K562 (cell line): ENCODE measurements at regions not wholly inside any gene's neighbourhood (a gene's known extent, or its start where the extent isn't known, plus 50 kb on each side); places are given as distances from the start of the nearest gene placed in this dataset.

ENCODE experiments used
- ATAC-seq: fragments of 200-7000 bp; cut with Tn5 transposase; 3 replicates; pipeline ENCODE4 v1.9.1; 2020; ENCODE audit warnings: moderate library complexity
- BruUV-seq: library from RNA; stranded (reverse); fragments of 400-500 nt; replicated peaks from 2 replicates; lab custom pipeline; 2021; lab: Mats Ljungman, UMichigan
- CTCF ChIA-PET: fragments of 300-600 bp; formaldehyde crosslinking; extraction: SDS; loops from one replicate; lab custom pipeline; 2021; ENCODE audit warnings: low intra/inter-chr PET ratio; lab: Yijun Ruan, JAX
- POLR2A ChIA-PET: fragments of 300-600, 350-650 bp; sonication (Branson Sonifier 250); formaldehyde crosslinking; extraction: SDS; loops from one replicate; lab custom pipeline; 2021; ENCODE audit warnings: antibody characterized with exemption, inconsistent platforms; lab: Yijun Ruan, JAX
- DNase-seq, 4 experiments: peaks; one replicate each; pipeline versions ENCODE4 v3.0.0 to v3.0.0-alpha.2; 2011 to 2018; ENCODE audit warnings: low spot score in 3 of 4, mixed read lengths in 3 of 4; ENCODE audit errors: extremely low read depth in 1 of 4
- FAIRE-seq: peaks from 2 replicates; lab custom pipeline; 2011; peaks lifted over from hg19 to GRCh38; lab: Jason Lieb, UNC
- H2AFZ ChIP-seq: 2 replicates; pipeline ENCODE4 v1.6.0; 2011; ENCODE audit warnings: low read depth, low read length, control low read depth, inconsistent platforms
- H3K27ac ChIP-seq: fragments of 200-600 bp; 3 replicates; pipeline ENCODE4 v1.8.0; 2011; ENCODE audit warnings: low read depth, mild to moderate bottlenecking, control low read depth, inconsistent platforms, low read length, moderate library complexity, mixed read lengths; ENCODE audit errors: extremely low read depth
- H3K27me3 ChIP-seq, 2 experiments: fragments of 300-600 bp in 1 of 2; 2 replicates in 1 of 2; 3 replicates in 1 of 2; pipeline versions ENCODE4 v1.6.0 to v1.8.0; 2011; ENCODE audit warnings: inconsistent platforms in 2 of 2, low read length in 2 of 2, mild to moderate bottlenecking in 1 of 2, mixed read lengths in 1 of 2, moderate library complexity in 1 of 2; ENCODE audit not compliant: control insufficient read depth in 2 of 2, insufficient read depth in 2 of 2
- H3K36me3 ChIP-seq: fragments of 300-600 bp; 3 replicates; pipeline ENCODE4 v1.8.0; 2011; ENCODE audit warnings: mild to moderate bottlenecking, low read length, inconsistent platforms; ENCODE audit not compliant: control insufficient read depth, insufficient read depth
- H3K4me1 ChIP-seq, 2 experiments: fragments of 200-600 bp in 1 of 2; replicated peaks in 1 of 2; 2 replicates in 1 of 2; 3 replicates in 1 of 2; pipeline versions ENCODE4 v1.5.1 to v1.8.0; 2011; ENCODE audit warnings: inconsistent platforms in 2 of 2, low read length in 2 of 2, mild to moderate bottlenecking in 1 of 2, mixed read lengths in 1 of 2, moderate library complexity in 1 of 2; ENCODE audit not compliant: control insufficient read depth in 2 of 2, insufficient read depth in 2 of 2
- H3K4me2 ChIP-seq: 2 replicates; pipeline ENCODE4 v1.6.1; 2011; ENCODE audit warnings: low read length, control low read depth, inconsistent platforms, mixed read lengths; ENCODE audit not compliant: insufficient read depth
- H3K4me3 ChIP-seq: fragments of 200-600 bp; sonication (generic), shearing (Covaris generic); 2 replicates; pipeline ENCODE4 v1.5.1; 2016; ENCODE audit warnings: control low read depth, inconsistent platforms
- H3K79me2 ChIP-seq: fragments of 200-600 bp; 3 replicates; pipeline ENCODE4 v1.8.0; 2011; ENCODE audit warnings: low read length, inconsistent platforms; ENCODE audit not compliant: control insufficient read depth, insufficient read depth
- H3K9ac ChIP-seq, 2 experiments: 2 replicates each; pipeline versions ENCODE4 v1.6.0 to v1.6.1; 2011; ENCODE audit warnings: low read depth in 2 of 2, low read length in 2 of 2, control low read depth in 1 of 2, inconsistent platforms in 1 of 2, mild to moderate bottlenecking in 1 of 2, mixed read lengths in 1 of 2; ENCODE audit not compliant: insufficient read depth in 1 of 2
- H3K9me1 ChIP-seq: one replicate; pipeline ENCODE4 v1.6.0; 2011; ENCODE audit warnings: inconsistent platforms, mild to moderate bottlenecking, low read length, moderate library complexity; ENCODE audit not compliant: control insufficient read depth, insufficient read depth
- H3K9me3 ChIP-seq: replicated peaks from 2 replicates; pipeline ENCODE4 v1.5.1; 2011; ENCODE audit warnings: low read depth, low read length, inconsistent platforms; ENCODE audit not compliant: control insufficient read depth, insufficient read depth
- H4K20me1 ChIP-seq: replicated peaks from 2 replicates; pipeline ENCODE4 v1.6.1; 2011; ENCODE audit warnings: low read length, inconsistent platforms, mixed read lengths; ENCODE audit not compliant: control insufficient read depth, insufficient read depth
- BRF1 ChIP-seq: IDR thresholded peaks from 3 replicates; pipeline ENCODE4 v1.6.1; 2011; ENCODE audit warnings: borderline replicate concordance, mild to moderate bottlenecking; ENCODE audit not compliant: insufficient read length; ENCODE audit errors: extremely low read depth
- HOXB6 ChIP-seq: fragments of 250-450 bp; sonication (Bioruptor Pico); IDR thresholded peaks from 2 replicates; pipeline ENCODE4 v1.5.1; 2022; ENCODE audit warnings: mild to moderate bottlenecking, borderline replicate concordance
- KLF13 ChIP-seq: fragments of 450-650 bp; IDR thresholded peaks from 2 replicates; pipeline ENCODE4 v1.6.1; 2016; ENCODE audit warnings: missing genetic modification characterization, low read depth, mild to moderate bottlenecking, missing compliant biosample characterization, moderate library complexity, borderline replicate concordance
- LCOR ChIP-seq: sonication (generic); formaldehyde crosslinking; IDR thresholded peaks from 2 replicates; pipeline ENCODE4 v1.8.0; 2022; ENCODE audit warnings: mild to moderate bottlenecking, missing genetic modification reagents
- MEIS2 ChIP-seq: fragments of 450-650 bp; IDR thresholded peaks from 2 replicates; pipeline ENCODE4 v1.6.1; 2014; ENCODE audit warnings: mild to moderate bottlenecking; ENCODE audit not compliant: partially characterized antibody
- NFYB ChIP-seq: IDR thresholded peaks from 2 replicates; pipeline ENCODE4 v1.6.1; 2011; ENCODE audit warnings: mild to moderate bottlenecking, moderate library complexity; ENCODE audit not compliant: insufficient read length; ENCODE audit errors: extremely low read depth
- RAD21 ChIP-seq, 2 experiments: fragments of 250-450 bp in 1 of 2; fragments of 450-650 bp in 1 of 2; sonication (Bioruptor Pico) in 1 of 2; formaldehyde crosslinking in 1 of 2; IDR thresholded peaks in 1 of 2; conservative IDR thresholded peaks in 1 of 2; 2 replicates each; pipeline versions ENCODE4 v1.4.0 to v1.8.0; 2020 to 2022; ENCODE audit warnings: mild to moderate bottlenecking in 2 of 2, moderate library complexity in 1 of 2
- SLC30A9 ChIP-seq: fragments of 250-450 bp; sonication (Bioruptor Pico); IDR thresholded peaks from 2 replicates; pipeline ENCODE4 v1.8.0; 2022; ENCODE audit warnings: mild to moderate bottlenecking, moderate library complexity
- TEAD2 ChIP-seq: fragments of 450-650 bp; IDR thresholded peaks from 2 replicates; pipeline ENCODE4 v1.6.1; 2016; ENCODE audit warnings: missing genetic modification characterization, control low read depth, missing compliant biosample characterization
- ZBTB43 ChIP-seq: sonication (generic); formaldehyde crosslinking; IDR thresholded peaks from 2 replicates; pipeline ENCODE4 v1.8.0; 2023; ENCODE audit warnings: mild to moderate bottlenecking, missing genetic modification reagents
- ZNF512 ChIP-seq: IDR thresholded peaks from 2 replicates; pipeline ENCODE4 v1.6.1; 2016; ENCODE audit warnings: missing genetic modification characterization, missing compliant biosample characterization
- WGBS: fragments of 100-300 bp; shearing (Covaris generic); methylation state at CpG from one replicate; pipeline ENCODE4 v1.1.6; 2016; ENCODE audit warnings: low coverage, mixed read lengths; ENCODE audit not compliant: insufficient coverage; ENCODE audit errors: missing lambda C conversion rate; 5-methylcytosine and 5-hydroxymethylcytosine counted together
- in situ Hi-C: fragments of 300-500 bp; cut with MboI; formaldehyde crosslinking; loops from 4 replicates; pipeline ENCODE4 v1.15.0; 2018; ENCODE audit warnings: inconsistent platforms, mixed read lengths
- intact Hi-C: fragments of 100-400 bp; cut with micrococcal nuclease; formaldehyde crosslinking; loops from 2 replicates; pipeline ENCODE4 v1.14.2; 2022
- TF ChIP-seq, protein P1 (sequence below): sonication (generic); formaldehyde crosslinking; IDR thresholded peaks from 2 replicates; pipeline ENCODE4 v1.8.1; 2022; ENCODE audit warnings: missing genetic modification reagents

- Histone ChIP-seq H3K4me1 (no peaks in the 10 kb centered on the region), H3K36me3 (no peaks in the 10 kb centered on the region), H2AFZ (no peak overlapping the region), H3K4me2 (no peak overlapping the region), H3K9ac (no peak overlapping the region), H3K4me3 (no peak overlapping the region), H3K27ac (no peak overlapping the region), H3K9me3 (no peaks in the 10 kb centered on the region), H3K9me1 (no peaks in the 10 kb centered on the region), H3K79me2 (no peaks in the 10 kb centered on the region), H3K27me3 (peaks cover 4% of the 10 kb centered on the region in 2 experiments; a peak in 4 of 5 replicates), H4K20me1 (no peaks in the 10 kb centered on the region)
- ChIA-PET POLR2A (interaction anchor here (0.7 to 1.9 kb wide), 2 partner anchors 10 to 17 kb away, joined by 4 to 8 read pairs; no protein-coding TSS in a partner anchor), CTCF (no interaction called here)
- WGBS: 0% methylated on average over 2 of the region's 2 CpGs
- ATAC-seq (no peak), FAIRE-seq (no peak), DNase-seq (no peak)
- in situ Hi-C loops: no loop called here
- TF ChIP-seq HOXB6 (CRISPR knock-in tag) (no peak), NFYB (no peak), ZNF512 (tag) (no peak)
- no TSS peak for BruUV-seq
- intact Hi-C loops: no loop called here
These were observed 346.6 kb upstream of the KAZN start for GRCh38 chr1:14251871-14252270.

DNA sequence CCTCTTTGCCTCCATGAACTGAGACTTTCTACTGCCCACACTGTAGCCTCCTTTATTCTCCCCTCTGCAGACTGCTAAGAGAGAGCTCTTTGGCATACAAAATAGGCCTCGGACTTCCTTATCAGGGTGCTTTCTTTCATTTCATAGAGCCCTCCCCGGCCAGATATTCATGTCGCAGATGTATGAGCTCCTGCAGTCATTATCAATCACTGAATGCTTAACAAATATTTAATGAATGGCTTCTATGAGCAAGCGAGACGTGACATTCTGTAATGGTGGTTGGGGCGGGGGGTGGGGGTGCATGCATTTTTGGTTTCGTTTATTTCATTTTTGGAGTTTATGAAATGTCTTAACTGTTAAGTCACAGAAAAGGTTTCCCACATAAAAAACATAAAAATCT is 344.8 kb upstream of the KAZN start:
- DNase-seq (no peak), ATAC-seq (no peak), FAIRE-seq (no peak)
- Histone ChIP-seq H2AFZ (no peak overlapping the region), H3K79me2 (no peaks in the 10 kb centered on the region), H3K4me3 (no peak overlapping the region), H3K9ac (no peak overlapping the region), H4K20me1 (no peaks in the 10 kb centered on the region), H3K4me1 (no peaks in the 10 kb centered on the region), H3K27me3 (peaks cover 7% of the 10 kb centered on the region in 2 experiments; a peak in 3 of 5 replicates), H3K4me2 (no peak overlapping the region), H3K9me3 (no peaks in the 10 kb centered on the region), H3K36me3 (no peaks in the 10 kb centered on the region), H3K9me1 (no peaks in the 10 kb centered on the region), H3K27ac (no peak overlapping the region)
- intact Hi-C loops (no loop called here), in situ Hi-C loops (no loop called here)
- BruUV-seq: no TSS peak
- WGBS: 0% methylated on average over 7 of the region's 7 CpGs
- ChIA-PET CTCF (no interaction called here), POLR2A (interaction anchor here (0.8 to 1.9 kb wide), 2 partner anchors 9 to 16 kb away, joined by 3 to 8 read pairs; no protein-coding TSS in a partner anchor)
- TF ChIP-seq, protein P1, sequence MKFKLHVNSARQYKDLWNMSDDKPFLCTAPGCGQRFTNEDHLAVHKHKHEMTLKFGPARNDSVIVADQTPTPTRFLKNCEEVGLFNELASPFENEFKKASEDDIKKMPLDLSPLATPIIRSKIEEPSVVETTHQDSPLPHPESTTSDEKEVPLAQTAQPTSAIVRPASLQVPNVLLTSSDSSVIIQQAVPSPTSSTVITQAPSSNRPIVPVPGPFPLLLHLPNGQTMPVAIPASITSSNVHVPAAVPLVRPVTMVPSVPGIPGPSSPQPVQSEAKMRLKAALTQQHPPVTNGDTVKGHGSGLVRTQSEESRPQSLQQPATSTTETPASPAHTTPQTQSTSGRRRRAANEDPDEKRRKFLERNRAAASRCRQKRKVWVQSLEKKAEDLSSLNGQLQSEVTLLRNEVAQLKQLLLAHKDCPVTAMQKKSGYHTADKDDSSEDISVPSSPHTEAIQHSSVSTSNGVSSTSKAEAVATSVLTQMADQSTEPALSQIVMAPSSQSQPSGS (CRISPR knock-in tag): no peak
- TF ChIP-seq RAD21 (CRISPR knock-in tag; conservative IDR thresholded peaks at IDR 0.05 in 1 of 2, IDR thresholded peaks at IDR 0.05 in 1 of 2) (no peak), TEAD2 (no peak), MEIS2 (no peak), ZBTB43 (CRISPR knock-in tag) (no peak), KLF13 (no peak), LCOR (CRISPR knock-in tag) (no peak), SLC30A9 (no peak), BRF1 (no peak)
